Neuronal stem cell (in vitro differentiated cells): ENCODE measurements at regions not wholly inside any gene's neighbourhood (a gene's known extent, or its start where the extent isn't known, plus 50 kb on each side); places are given as distances from the start of the nearest gene placed in this dataset.
"Not testable (repeated sequence)": the region's sequence is repeated elsewhere in the genome, so short reads cannot be mapped to it uniquely, and the experiment has no call there.

Source experiments
- DNase-seq: peaks from one replicate; pipeline ENCODE4 v3.0.0-alpha.2; 2013; ENCODE audit warnings: low spot score
- H2AFZ ChIP-seq: one replicate; pipeline ENCODE4 v1.6.1; 2013; ENCODE audit warnings: mild to moderate bottlenecking, low read length, inconsistent platforms
- H2AK5ac ChIP-seq: 2 replicates; pipeline ENCODE4 v1.6.1; 2013; ENCODE audit warnings: low read depth, mild to moderate bottlenecking, inconsistent platforms, low read length, moderate library complexity, mixed read lengths
- H2BK120ac ChIP-seq: 2 replicates; pipeline ENCODE4 v1.6.1; 2013; ENCODE audit warnings: low read depth, mild to moderate bottlenecking, inconsistent platforms, low read length, moderate library complexity, mixed read lengths
- H2BK12ac ChIP-seq: one replicate; pipeline ENCODE4 v1.6.1; 2013; ENCODE audit warnings: low read length, inconsistent platforms
- H2BK15ac ChIP-seq: 2 replicates; pipeline ENCODE4 v1.6.1; 2013; ENCODE audit warnings: mild to moderate bottlenecking, low read length, inconsistent platforms, mixed read lengths
- H2BK5ac ChIP-seq: one replicate; pipeline ENCODE4 v1.6.1; 2013; ENCODE audit warnings: inconsistent platforms, mild to moderate bottlenecking, low read length, moderate library complexity
- H3K14ac ChIP-seq: one replicate; pipeline ENCODE4 v1.6.1; 2013; ENCODE audit warnings: low read length, inconsistent platforms
- H3K18ac ChIP-seq: 2 replicates; pipeline ENCODE4 v1.6.1; 2013; ENCODE audit warnings: low read length, inconsistent platforms
- H3K23ac ChIP-seq: 2 replicates; pipeline ENCODE4 v1.6.1; 2013; ENCODE audit warnings: low read depth, mild to moderate bottlenecking, mixed read lengths, low read length, inconsistent platforms; ENCODE audit not compliant: poor library complexity
- H3K27ac ChIP-seq: replicated peaks from 3 replicates; pipeline ENCODE4 v1.5.1; 2013; ENCODE audit warnings: low read length, inconsistent platforms
- H3K27me3 ChIP-seq, 3 experiments: 2 replicates each; pipeline ENCODE4 v1.6.1; 2013; ENCODE audit warnings: low read length in 3 of 3, mild to moderate bottlenecking in 2 of 3, inconsistent platforms in 1 of 3, low read depth in 1 of 3, mixed read lengths in 1 of 3, moderate library complexity in 1 of 3; ENCODE audit not compliant: control insufficient read depth in 3 of 3, insufficient read depth in 3 of 3
- H3K36me3 ChIP-seq, 2 donors: replicated peaks in 1 of 2; 2 replicates each; pipeline ENCODE4 v1.6.1; 2013; ENCODE audit warnings: low read length in 2 of 2; ENCODE audit not compliant: control insufficient read depth in 2 of 2, insufficient read depth in 2 of 2
- H3K4ac ChIP-seq: 2 replicates; pipeline ENCODE4 v1.6.1; 2013; ENCODE audit warnings: inconsistent platforms, mild to moderate bottlenecking, low read length, moderate library complexity
- H3K4me1 ChIP-seq, 2 donors: 1 replicate in 1 of 2; 2 replicates in 1 of 2; pipeline ENCODE4 v1.6.1; 2013; ENCODE audit warnings: low read length in 2 of 2, low read depth in 1 of 2; ENCODE audit not compliant: control insufficient read depth in 2 of 2, insufficient read depth in 1 of 2
- H3K4me2 ChIP-seq: one replicate; pipeline ENCODE4 v1.6.1; 2013; ENCODE audit warnings: mild to moderate bottlenecking, low read length, inconsistent platforms; ENCODE audit not compliant: insufficient read depth, poor library complexity, severe bottlenecking
- H3K4me3 ChIP-seq, 2 donors: 2 replicates each; pipeline ENCODE4 v1.5.1; 2013; ENCODE audit warnings: low read length in 2 of 2, mild to moderate bottlenecking in 2 of 2, inconsistent platforms in 1 of 2, moderate library complexity in 1 of 2
- H3K79me1 ChIP-seq: one replicate; pipeline ENCODE4 v1.6.1; 2013; ENCODE audit warnings: low read depth, mild to moderate bottlenecking, inconsistent platforms, low read length, moderate library complexity
- H3K9ac ChIP-seq: one replicate; pipeline ENCODE4 v1.6.1; 2013; ENCODE audit warnings: mild to moderate bottlenecking, low read depth, low read length, inconsistent platforms; ENCODE audit not compliant: poor library complexity
- H3K9me3 ChIP-seq, 2 donors: replicated peaks in 1 of 2; 2 replicates each; pipeline versions ENCODE3 to v1.6.1; 2013; ENCODE audit warnings: low read length in 2 of 2, mild to moderate bottlenecking in 2 of 2, inconsistent platforms in 1 of 2, low read depth in 1 of 2, mixed read lengths in 1 of 2, moderate library complexity in 1 of 2; ENCODE audit not compliant: control insufficient read depth in 2 of 2, insufficient read depth in 1 of 2
- H4K8ac ChIP-seq: one replicate; pipeline ENCODE4 v1.6.1; 2013; ENCODE audit warnings: low read depth, mild to moderate bottlenecking, inconsistent platforms, low read length, moderate library complexity
- H4K91ac ChIP-seq: one replicate; pipeline ENCODE4 v1.6.1; 2013; ENCODE audit warnings: low read length, low read depth, mild to moderate bottlenecking, inconsistent platforms; ENCODE audit not compliant: poor library complexity
- WGBS, 2 donors: extraction: QIAGEN DNeasy Blood & Tissue Kit; methylation state at CpG; one replicate each; pipeline ENCODE4 v1.1.7; 2013; ENCODE audit warnings: missing lambda C conversion rate in 2 of 2, mixed read lengths in 1 of 2; ENCODE audit not compliant: insufficient read length in 2 of 2, insufficient replicate concordance in 1 of 2; ENCODE audit errors: extremely low coverage in 2 of 2; 5-methylcytosine and 5-hydroxymethylcytosine counted together

GRCh38 chr2:116269040-116269439, 1545.5 kb upstream of the DDX18 start:
- Histone ChIP-seq H3K36me3 (no peaks in the 10 kb centered on the region), H3K4me2 (no peak overlapping the region), H3K14ac (no peak overlapping the region), H3K79me1 (no peaks in the 10 kb centered on the region), H3K18ac (no peak overlapping the region), H4K91ac (no peak overlapping the region), H3K9ac (no peak overlapping the region), H3K27ac (no peak overlapping the region), H4K8ac (no peak overlapping the region), H3K4me1 (no peaks in the 10 kb centered on the region), H3K9me3 (peaks cover 0 to 2% of the 10 kb centered on the region in 2 donors), H3K4me3 (no peak overlapping the region), H2BK15ac (no peak overlapping the region), H2AFZ (no peak overlapping the region), H3K23ac (no peak overlapping the region), H3K4ac (no peak overlapping the region), H3K27me3 (no peaks in the 10 kb centered on the region), H2BK5ac (no peak overlapping the region), H2BK120ac (no peak overlapping the region), H2BK12ac (no peak overlapping the region), H2AK5ac (no peak overlapping the region)
- DNase-seq = no peak
- no CpG with 5 or more reads among the region's 13 CpGs for WGBS, 2 donors

GRCh38 chr2:116304328-116304727, 1510.2 kb upstream of the DDX18 start:
- Histone ChIP-seq H2BK15ac (no peak overlapping the region), H3K9me3 (no peaks in the 10 kb centered on the region), H2AK5ac (no peak overlapping the region), H3K27me3 (no peaks in the 10 kb centered on the region), H3K27ac (no peak overlapping the region), H3K4me2 (no peak overlapping the region), H3K18ac (no peak overlapping the region), H2AFZ (no peak overlapping the region), H4K8ac (no peak overlapping the region), H3K14ac (no peak overlapping the region), H2BK12ac (no peak overlapping the region), H3K23ac (no peak overlapping the region), H2BK120ac (no peak overlapping the region), H2BK5ac (no peak overlapping the region), H3K4ac (no peak overlapping the region), H4K91ac (no peak overlapping the region), H3K4me3 (no peak overlapping the region), H3K4me1 (no peaks in the 10 kb centered on the region), H3K9ac (no peak overlapping the region), H3K79me1 (no peaks in the 10 kb centered on the region), H3K36me3 (no peaks in the 10 kb centered on the region)
- no peak for DNase-seq
- no CpG with 5 or more reads among the region's 1 CpG for WGBS, 2 donors

GRCh38 chr2:116317111-116317510, 1497.4 kb upstream of the DDX18 start:
- no peaks in the 10 kb centered on the region for H3K27me3 ChIP-seq

GRCh38 chr2:116318551-116318950, 1495.9 kb upstream of the DDX18 start:
- no CpG with 5 or more reads among the region's 8 CpGs for WGBS, 2 donors
- not testable (repeated sequence) for H2AFZ ChIP-seq, H3K9me3 ChIP-seq, H2BK120ac ChIP-seq, H3K23ac ChIP-seq, H2BK15ac ChIP-seq, H4K91ac ChIP-seq, H3K79me1 ChIP-seq, H3K14ac ChIP-seq, H2BK12ac ChIP-seq, H2AK5ac ChIP-seq, H3K36me3 ChIP-seq, DNase-seq, H3K27ac ChIP-seq, H3K9ac ChIP-seq, H4K8ac ChIP-seq, H3K18ac ChIP-seq, H3K4me1 ChIP-seq, H3K4ac ChIP-seq, H3K4me2 ChIP-seq, H2BK5ac ChIP-seq, H3K4me3 ChIP-seq, H3K27me3 ChIP-seq

More at GRCh38 chr2:116317111-116317510, 1497.4 kb upstream of the DDX18 start:
- Histone ChIP-seq H2AFZ (no peak overlapping the region), H3K23ac (no peak overlapping the region), H4K8ac (no peak overlapping the region), H2BK120ac (no peak overlapping the region), H3K18ac (no peak overlapping the region), H2BK12ac (no peak overlapping the region), H3K4me2 (no peak overlapping the region), H2AK5ac (no peak overlapping the region), H3K27ac (no peak overlapping the region), H3K36me3 (no peaks in the 10 kb centered on the region), H4K91ac (no peak overlapping the region), H3K4me3 (no peak overlapping the region), H3K4ac (no peak overlapping the region), H3K9me3 (no peaks in the 10 kb centered on the region), H3K4me1 (peaks cover 0 to 5% of the 10 kb centered on the region in 2 donors), H3K79me1 (no peaks in the 10 kb centered on the region), H3K14ac (no peak overlapping the region), H2BK5ac (no peak overlapping the region), H2BK15ac (no peak overlapping the region), H3K9ac (no peak overlapping the region)
- no CpG with 5 or more reads among the region's 2 CpGs for WGBS, 2 donors
- DNase-seq = no peak
